ENCODE measurements at regions not wholly inside any gene's neighbourhood (a gene's known extent, or its start where the extent isn't known, plus 50 kb on each side); places are given as distances from the start of the nearest gene placed in this dataset.

GRCh38 chr5:105409695-105410094 is 1847.1 kb upstream of the NUDT12 start:
- TF ChIP-seq GATA2 (IDR thresholded peaks at IDR 0.05; ENCODE audit: insufficient read depth, insufficient read length, low read depth, low read length) (no peak), CTCF (IDR thresholded peaks at IDR 0.05; ENCODE audit: extremely low read depth in 1 of 2, insufficient read depth in 1 of 2, low read depth in 1 of 2, low read length in 2 of 2) (no peak), EZH2 (IDR thresholded peaks at IDR 0.05; ENCODE audit: borderline replicate concordance, low read depth, low read length, severe bottlenecking) (no peak), POLR2AphosphoS5 (IDR thresholded peaks at IDR 0.05; ENCODE audit: insufficient read depth, low read depth, low read length) (no peak), MYC (IDR thresholded peaks at IDR 0.05; ENCODE audit: low read depth, low read length) (no peak), MAX (IDR thresholded peaks at IDR 0.05; ENCODE audit: insufficient read depth, insufficient read length) (no peak), POLR2A (IDR thresholded peaks at IDR 0.05; ENCODE audit: low read depth, low read length) (no peak)

Measured in endothelial cell of umbilical vein (primary cell).